ENCODE measurements at regions not wholly inside any gene's neighbourhood (a gene's known extent, or its start where the extent isn't known, plus 50 kb on each side); places are given as distances from the start of the nearest gene placed in this dataset.

DNA sequence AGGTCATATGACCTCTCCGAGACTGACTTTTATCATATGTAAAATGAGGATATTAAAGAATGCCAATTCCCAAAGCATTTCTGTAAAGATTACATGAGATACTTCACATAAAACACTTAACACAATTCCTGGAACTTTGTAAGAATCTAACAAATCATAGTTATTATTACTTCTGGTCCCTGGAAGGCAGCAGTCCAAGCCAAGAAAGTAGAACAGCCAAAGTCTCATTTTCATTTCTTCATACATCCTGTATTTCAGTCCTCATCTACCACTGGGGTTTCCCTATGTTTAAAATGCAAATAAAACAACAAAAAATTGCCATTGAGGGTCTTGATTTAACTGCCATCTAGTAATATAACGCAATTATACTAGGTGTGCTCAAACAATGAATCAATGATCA, 179.5 kb downstream of the MARCHF11 start:
- no peak for TF ChIP-seq EZH2phosphoT487 (IDR thresholded peaks at IDR 0.05)
- TF ChIP-seq, protein P1, sequence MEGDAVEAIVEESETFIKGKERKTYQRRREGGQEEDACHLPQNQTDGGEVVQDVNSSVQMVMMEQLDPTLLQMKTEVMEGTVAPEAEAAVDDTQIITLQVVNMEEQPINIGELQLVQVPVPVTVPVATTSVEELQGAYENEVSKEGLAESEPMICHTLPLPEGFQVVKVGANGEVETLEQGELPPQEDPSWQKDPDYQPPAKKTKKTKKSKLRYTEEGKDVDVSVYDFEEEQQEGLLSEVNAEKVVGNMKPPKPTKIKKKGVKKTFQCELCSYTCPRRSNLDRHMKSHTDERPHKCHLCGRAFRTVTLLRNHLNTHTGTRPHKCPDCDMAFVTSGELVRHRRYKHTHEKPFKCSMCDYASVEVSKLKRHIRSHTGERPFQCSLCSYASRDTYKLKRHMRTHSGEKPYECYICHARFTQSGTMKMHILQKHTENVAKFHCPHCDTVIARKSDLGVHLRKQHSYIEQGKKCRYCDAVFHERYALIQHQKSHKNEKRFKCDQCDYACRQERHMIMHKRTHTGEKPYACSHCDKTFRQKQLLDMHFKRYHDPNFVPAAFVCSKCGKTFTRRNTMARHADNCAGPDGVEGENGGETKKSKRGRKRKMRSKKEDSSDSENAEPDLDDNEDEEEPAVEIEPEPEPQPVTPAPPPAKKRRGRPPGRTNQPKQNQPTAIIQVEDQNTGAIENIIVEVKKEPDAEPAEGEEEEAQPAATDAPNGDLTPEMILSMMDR (IDR thresholded peaks at IDR 0.05): no peak
